GM19372 (cell line): ENCODE measurements at regions not wholly inside any gene's neighbourhood (a gene's known extent, or its start where the extent isn't known, plus 50 kb on each side); places are given as distances from the start of the nearest gene placed in this dataset.
"Not testable (repeated sequence)": the region's sequence is repeated elsewhere in the genome, so short reads cannot be mapped to it uniquely, and the experiment has no call there.

Experiments used
- ATAC-seq: cut with Tn5 transposase; IDR thresholded peaks from one replicate; pipeline ENCODE4 v1.9.1; 2021; ENCODE audit warnings: mild to moderate bottlenecking, low read depth, moderate library complexity; ENCODE audit not compliant: unreplicated experiment

GRCh38 chr15:31217067-31217466 lies 109.6 kb upstream of the KLF13 start:
- ATAC-seq = no peak

GRCh38 chr15:31217566-31218270 lies 108.9 kb upstream of the KLF13 start:
- ATAC-seq = no peak

DNA sequence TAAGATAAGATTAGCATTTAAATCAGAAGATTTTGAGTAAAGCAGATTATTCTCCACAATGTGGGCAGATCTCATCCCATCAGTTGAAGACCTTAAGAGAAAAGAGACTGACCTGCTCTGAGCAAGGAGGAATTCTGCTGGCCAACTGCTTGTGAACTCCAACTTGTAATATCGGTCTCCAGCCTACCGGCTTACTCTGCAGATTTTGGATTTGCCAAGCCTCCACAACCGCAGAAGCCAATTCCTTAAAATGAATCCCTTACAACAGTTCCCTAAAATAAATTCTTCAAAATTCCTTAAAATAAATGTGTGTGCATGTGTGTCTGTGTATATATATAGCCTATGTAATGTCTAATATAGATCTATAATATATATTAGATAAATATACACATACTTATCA lies 107.4 kb upstream of the KLF13 start:
- no peak for ATAC-seq

GRCh38 chr15:31221936-31222515 lies 104.6 kb upstream of the KLF13 start:
- no peak for ATAC-seq

DNA sequence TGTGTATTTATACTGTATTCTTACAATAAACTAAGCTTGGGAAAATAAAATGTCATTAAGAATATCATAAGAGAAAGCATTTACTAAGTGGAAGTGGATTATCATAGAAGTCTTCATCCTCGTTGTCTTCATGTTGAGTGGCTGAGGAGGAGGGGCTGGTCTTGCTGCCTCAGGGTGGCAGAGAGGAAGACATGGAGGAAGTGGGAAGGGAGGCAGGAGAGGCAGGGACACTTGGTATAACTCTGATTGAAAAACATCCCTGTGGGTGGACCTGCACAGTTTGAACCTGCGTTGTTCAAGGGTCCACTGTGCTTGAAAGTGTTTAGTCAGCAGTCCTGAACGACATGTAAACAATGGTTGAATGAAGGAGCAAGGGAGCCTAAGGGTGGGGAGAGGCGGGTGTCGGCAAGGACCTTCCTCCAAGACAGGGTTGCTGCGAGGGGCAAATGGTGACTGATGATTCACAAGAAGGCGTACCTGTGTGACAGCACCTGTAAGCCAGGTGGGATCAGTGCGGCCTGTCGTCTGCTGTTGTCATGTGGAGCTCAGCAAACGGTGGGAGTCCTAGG lies 103.8 kb upstream of the KLF13 start:
- no peak for ATAC-seq

DNA sequence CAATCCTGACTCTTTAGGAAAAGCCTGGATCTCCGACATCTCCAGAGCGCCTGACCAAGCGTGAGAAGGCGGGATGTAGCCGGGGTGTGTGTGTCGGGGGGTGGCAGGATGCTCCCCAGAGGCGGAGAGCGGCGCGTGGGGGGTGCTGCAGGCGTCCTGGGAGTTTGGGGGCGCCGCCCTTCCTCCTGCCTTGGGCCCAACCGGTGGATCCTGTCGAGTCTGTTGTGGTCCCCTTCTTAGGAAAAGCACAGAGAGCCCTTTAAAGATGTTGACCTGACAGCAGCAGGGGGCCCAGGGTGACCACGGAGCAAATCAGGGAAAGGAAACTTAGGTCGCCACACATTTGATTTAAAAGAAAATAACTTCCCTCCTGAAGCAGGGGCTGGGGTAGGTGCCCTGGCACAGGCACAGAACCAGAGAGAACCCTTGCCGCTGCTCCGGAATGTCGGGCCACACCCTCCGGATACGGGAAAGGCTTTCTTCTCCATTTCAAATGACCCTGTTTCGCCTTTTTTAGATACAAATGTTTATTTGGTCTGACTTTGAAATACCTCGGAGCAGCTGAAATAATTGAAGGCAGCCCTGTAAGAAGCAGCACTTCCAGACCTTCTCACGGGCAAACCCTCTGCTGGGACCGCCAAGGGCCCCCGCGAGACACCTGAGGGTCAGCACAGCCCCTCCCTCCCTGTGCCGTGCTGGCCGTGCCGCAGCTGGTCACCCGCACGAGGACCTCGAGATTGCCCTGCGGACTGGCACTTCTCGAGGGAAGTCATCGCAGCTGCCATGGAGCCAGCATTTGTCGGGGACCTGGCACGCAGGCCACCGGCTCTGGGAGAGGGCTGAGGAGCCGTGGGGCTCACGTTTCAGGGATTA lies 102.9 kb upstream of the KLF13 start:
- ATAC-seq = no peak

- ATAC-seq = not testable (repeated sequence)
These were observed 102.0 kb upstream of the KLF13 start for GRCh38 chr15:31224661-31225060.

DNA sequence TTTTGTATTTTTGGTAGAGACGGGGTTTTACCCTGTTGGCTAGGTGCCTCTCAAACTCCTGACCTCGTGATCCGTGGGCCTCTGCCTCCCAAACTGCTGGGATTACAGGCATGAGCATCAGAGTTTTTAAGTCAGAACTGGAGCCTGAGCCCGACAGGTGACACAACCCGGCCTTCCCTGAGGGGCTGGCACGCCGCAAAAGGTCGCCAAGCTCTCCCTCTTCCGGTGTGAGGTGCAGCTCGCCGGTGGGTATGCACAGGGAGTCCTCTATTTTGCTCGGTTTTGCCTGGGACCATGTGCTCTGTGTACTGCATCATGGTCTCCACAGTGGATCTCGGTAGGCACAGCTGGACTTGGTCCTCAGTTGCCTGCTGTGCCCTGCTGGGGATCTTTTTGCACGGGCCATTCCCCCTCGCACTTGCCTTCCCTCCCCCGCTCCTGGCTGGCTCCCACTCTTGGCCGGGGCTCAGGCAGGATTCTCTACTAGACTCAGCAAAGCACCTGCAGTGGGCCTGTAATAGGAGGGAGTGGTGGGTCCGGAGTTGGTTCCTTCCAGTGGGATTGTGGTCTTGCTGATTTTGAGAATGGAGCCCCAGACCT lies 101.2 kb upstream of the KLF13 start:
- ATAC-seq = no peak

DNA sequence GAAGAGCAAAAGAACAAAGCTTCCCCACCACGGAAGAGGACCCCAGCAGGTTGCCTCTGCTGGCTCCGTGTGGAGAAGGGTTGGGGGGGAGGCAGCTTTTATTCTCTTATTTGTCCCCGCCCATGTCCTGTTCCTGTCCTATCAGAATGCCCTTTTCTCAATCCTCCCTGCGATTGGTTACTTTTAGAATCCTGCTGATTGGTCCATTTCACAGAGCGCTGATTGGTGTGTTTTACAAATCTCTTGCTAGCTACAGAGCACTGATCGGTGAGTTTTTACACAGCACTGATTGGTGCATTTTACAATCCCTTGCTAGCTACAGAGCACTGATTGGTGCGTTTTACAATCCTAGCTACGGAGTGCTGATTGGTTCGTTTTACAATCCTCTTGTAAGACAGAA lies 100.6 kb upstream of the KLF13 start:
- ATAC-seq = no peak

DNA sequence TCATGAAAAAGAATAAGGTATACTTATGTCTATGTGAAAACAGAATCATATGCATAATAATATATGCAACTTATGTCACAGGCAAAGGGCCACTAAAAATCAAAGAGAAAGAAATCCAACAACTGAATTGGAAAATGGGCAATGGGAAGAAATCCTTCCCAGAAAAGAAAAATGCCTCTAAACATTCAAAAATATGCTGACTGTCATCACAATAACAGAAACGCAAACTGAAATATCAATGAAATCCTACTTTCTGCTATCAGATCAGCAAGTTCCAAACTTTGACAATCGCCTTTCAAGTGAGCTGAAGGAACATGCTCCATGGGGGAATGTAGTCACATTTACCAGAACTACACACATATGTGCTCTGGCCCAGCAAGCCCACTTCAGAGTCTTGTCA lies 99.4 kb upstream of the KLF13 start:
- no peak for ATAC-seq

DNA sequence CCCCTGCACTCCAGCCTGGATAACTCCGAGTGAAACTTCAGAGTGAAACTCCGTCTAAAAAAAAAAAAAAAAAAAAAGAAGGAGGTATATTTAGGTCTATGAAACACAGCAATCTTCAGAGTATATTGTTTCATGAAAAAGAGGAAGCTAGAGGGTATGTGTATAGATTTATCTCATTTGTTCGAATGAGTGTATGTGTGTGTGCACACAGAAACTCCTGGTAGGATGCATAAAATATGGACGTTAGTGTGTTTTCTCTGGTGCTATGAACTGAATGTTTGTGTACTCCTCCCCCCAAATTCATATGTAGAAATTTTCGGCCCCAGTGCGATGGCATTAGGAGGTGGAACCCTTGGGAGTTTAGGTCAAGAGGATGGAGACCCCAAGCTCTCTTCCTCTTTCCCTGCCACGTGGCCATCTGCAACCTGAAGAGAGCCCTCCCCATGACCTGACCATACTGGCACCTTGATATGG lies 98.6 kb upstream of the KLF13 start:
- ATAC-seq = no peak

DNA sequence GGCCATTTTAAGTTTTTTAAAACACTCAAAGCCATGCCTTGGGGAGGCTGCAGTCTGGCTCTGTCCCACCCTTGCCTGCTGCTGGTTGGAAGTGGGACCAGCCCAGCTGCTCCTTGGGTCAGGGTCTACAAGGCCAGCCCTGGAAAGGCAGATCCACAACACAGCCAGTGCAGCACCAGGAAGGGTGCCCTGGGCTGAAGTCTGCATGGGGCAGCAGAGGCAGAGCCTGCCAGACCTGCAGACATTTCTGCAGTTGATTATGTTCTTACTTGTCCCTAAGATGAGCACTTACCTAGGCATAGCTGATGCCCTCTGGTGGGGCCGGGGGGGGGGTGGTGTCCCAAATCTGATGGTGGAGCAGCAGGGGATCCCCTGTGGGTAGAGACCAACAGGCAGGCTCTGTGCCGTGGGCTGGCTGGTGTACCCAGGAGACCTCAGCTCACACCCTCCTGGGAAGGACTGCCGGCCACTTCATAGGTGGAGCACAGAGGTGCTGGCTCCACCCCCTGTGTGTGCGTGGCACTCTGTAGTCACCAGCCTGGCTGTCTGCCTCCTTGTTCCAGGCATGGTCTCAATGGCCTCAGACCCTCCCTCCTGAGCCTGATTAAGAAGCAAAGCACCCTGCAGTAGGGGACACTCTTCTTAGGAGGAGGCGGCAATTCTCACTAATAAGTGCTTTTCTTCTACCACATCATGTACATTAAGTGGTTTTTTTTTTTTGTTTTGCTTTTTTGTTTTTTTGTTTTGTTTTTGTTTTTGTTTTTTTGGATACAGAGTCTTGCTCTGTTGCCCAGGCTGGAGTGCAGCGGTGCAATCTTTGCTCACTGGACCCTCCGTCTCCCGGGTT lies 97.4 kb upstream of the KLF13 start:
- ATAC-seq = peak; percentile 66

DNA sequence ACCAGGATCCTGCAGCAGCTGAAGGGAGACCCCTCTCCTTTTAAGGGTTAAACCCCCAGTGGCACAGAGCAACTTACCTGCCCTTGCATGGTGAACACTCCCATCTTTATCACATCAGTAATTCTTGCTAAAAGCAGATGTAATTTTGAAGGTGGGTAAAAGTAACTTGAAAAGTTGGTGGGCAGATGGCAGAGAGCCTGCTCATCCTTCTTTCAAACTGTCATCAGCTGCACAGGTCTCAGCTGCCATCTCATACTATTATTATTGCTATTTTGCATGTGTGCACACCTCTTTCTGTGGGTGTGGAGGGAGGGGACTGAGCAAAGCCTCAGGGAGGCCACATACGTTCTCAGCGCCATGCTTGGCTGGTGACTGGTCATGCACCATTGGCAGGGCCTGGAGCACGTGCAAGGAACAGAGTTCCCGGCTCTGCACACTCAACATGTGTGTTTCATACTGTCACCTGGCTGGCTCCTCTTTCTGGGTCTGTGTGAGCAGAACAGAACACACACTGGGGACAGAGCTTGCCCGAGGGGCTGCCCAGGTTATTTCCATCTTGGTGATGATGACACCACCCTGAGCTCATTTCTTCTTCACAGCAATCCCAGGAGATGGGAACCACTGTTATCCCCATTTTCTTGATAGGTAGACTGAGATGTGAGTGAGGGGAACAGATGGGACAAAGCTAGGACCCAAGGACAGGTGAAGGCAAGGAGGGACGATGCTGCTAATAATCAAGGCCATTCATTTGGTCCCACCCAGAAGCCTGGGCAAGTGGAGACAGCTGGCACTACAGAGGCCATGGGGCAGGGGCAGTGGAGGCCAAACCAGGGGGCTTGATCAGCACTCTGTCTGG lies 95.8 kb upstream of the KLF13 start:
- ATAC-seq = peak; percentile 71

DNA sequence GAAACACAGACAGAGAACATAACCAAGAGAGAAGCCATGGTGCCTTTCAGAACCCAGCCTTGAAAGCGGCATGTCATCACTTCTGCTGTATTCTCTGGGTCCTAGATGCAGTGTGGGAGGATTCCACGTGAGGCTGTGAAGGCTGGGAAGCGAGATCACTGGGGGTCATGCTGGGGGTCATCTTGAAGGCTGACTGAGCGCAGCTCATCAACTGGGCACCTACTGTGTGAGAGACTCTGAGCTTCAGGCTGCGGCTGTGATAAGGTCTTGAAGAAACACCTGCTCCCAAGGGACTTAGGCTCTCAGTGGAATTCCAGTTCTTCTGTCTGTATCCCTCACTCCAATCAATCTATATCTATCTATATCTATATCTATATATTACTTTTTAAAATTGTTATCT lies 91.8 kb upstream of the KLF13 start:
- ATAC-seq = no peak

DNA sequence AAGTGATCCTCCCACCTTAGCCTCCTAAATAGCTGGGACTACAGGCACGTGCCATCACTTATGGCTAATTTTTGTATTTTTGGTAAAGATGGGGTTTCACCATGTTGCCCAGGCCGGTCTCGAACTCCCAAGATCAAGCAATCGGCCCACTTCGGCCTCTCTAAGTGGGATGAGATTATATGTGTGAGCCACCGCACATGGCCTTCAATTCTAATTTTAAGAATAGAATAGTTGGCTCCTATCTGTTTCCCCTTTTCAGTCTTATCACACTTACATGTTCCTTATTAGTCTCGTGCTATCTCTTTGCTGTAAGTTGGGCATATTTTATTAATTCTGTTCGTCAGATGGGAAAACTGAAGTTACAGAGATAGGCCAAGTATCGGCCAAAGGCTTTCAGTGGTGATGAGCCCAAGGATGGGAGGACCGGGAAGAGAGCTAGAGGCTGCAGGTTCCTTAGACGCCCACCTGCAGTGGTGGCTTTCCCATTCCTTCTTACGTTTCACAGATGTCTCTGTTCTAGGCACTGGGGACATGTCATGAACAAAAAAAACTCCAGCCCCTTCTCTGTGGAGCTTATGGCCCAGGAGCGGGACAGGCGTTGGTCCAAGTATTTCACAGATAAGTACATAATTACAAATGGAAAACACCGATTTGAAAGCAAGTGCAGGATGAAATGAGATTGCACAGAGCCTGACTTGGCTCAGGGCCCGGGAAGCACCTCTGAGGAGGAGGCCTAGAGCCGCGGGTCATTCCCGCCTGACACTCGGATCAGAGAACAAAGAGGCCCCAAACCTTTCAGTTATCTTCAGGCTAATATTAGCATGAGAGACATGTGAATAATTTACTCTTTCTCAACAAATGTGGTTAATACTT lies 91.1 kb upstream of the KLF13 start:
- no peak for ATAC-seq

GRCh38 chr15:31236184-31237042 lies 90.2 kb upstream of the KLF13 start:
- no peak for ATAC-seq

GRCh38 chr15:31237043-31237324 lies 89.7 kb upstream of the KLF13 start:
- ATAC-seq = no peak
